ENCODE measurements at regions not wholly inside any gene's neighbourhood (a gene's known extent, or its start where the extent isn't known, plus 50 kb on each side); places are given as distances from the start of the nearest gene placed in this dataset.
"Not testable (repeated sequence)": the region's sequence is repeated elsewhere in the genome, so short reads cannot be mapped to it uniquely, and the experiment has no call there.

- no peak for DNase-seq
Measured at GRCh38 chr4:27908356-27908755, 1047.7 kb downstream of the STIM2 start.

GRCh38 chr4:27910227-27910626 lies 1049.6 kb downstream of the STIM2 start:
- no peak for DNase-seq

DNA sequence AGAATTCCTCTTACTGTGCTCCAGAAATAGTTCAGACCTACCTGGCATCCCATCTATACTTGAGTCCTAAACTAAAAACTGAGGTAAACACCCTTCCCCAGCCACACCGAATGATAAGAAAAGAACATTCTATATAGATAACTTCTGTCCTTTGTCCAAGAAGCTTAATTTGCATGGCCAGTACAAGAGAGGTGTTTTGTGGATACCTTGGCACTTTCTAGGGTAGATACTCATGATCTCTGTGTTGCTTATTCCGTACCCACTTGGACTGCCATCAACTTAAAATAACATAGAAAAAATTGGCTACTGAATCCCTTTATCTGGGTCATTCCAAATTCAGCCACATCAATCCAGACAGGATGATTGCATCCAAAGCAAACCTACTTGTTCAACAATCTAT lies 1050.4 kb downstream of the STIM2 start:
- no peak for DNase-seq

DNA sequence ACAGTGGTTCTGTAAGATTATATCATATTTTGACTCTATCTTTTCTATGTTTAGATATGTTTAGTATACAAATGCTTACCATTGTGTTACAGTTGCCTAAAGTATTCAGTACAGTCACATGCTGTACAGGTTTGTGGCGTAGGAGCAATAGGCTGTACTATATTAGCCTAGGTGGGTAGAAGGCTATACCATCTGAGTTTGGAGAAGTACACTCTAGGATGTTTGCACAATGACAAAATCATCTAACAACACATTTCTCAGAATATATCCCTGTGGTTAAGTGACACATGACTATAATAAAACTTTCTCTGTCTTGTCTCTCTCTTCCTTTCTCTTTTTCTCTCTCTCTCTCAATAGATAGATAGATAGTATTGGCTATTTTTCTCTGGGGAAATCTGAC lies 1053.1 kb downstream of the STIM2 start:
- DNase-seq, result no peak

DNA sequence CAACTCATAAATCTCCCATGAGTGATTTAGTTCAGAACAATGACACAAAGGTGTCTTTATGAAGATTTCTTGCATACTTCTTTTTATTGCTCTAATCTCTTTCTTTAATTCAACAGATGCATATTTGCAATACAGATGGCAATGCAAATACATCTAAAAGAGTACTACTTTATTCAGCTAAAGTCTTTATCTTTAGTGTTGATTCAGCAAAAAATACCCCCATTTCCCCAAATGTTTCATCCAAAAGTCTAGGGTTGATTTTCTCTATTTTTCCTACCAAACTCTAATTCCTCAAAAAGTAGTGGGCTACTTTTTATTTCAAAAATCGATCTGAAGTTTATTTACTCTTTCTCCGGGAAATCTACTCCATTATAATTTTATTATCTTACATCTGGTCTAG lies 1055.2 kb downstream of the STIM2 start:
- DNase-seq, result no peak

DNA sequence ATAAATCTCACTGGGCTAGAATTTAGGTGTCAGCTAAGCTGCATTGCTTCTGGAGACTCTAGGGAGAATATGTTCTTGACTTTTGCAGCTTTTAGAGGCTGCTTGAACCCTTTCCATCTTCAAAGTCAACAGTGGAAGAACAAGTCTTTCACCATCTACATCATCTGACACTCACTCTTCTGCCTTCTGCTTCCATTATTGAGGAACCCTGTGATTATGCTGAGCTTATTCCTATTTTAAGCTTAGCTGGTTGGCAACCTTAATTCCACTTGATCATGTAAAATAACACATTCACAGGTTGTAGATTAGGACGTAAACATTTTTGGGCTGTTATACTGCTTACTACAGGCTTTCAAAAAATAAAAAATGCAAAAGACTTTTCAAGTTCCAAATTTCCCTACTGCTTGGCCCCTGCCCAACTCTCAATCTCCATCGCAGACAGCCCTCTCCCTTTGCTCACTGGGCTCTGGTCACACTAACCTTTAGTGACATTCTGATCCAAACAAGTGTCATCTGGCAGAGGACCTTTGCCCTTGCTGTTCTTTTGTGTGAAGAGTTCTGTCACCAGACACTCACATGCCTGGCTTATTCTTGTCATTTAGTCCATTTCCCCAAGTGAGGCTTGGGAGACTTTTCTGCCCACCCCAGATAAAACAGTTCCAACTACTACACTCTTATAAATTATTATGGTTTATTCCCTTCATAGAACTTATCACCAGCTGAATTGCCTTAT lies 1056.0 kb downstream of the STIM2 start:
- DNase-seq, result no peak

DNA sequence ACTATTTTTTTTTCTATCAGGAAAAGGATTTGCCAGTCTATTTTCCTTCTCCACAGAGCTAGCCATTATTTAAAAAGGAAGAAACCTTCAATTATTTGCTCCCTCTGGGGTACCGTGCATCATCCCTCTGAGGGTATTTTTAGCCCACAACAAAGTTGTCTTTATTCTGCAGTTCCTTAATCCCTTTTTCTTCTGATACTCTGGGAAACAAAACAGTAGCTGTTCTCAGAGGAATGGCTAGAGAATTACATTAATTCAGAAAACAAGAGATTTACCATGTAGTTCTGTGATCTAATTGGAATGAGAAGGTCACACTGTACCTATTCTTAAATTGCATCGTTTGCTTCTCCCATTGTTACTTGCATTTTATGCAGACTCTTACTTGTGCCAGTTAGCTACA lies 1056.7 kb downstream of the STIM2 start:
- no peak for DNase-seq

- no peak for DNase-seq
Measured at GRCh38 chr4:27921231-27921630, 1060.6 kb downstream of the STIM2 start.

DNA sequence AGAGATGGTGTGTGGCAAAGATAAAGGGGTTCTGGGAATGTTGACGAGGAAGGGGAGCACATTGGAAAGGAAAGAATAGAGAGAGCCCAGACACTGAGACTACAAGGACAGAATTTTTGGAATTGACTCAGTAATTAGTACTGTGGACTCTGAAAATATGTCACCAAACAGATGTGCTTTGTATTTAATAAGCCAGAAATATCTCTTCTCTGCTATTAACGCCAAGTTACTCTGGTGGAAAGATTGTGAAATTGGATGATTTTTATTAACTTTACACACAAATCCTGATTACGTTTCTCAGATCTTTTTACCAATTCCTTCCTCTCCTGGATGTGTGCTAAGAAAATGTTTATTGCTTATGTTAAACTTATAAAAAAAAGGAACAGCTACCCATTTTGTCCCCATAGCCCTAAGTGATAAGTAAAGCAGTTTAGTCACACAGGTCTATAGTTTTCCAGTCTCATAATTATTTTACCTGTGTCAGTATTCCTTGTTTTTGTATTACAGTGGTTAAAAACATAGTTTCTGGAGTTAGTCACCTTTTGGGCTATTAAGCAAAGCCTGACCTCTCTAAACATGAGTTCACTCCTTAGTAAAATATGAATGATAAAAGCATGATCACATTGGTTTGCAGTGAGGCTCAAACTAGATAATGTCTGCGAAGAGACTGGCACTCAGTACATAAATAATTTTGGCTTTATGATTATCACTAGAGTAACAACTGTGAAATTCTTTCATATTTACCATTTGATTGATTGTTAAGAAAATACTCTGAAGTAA lies 1068.3 kb downstream of the STIM2 start:
- no peak for DNase-seq

DNA sequence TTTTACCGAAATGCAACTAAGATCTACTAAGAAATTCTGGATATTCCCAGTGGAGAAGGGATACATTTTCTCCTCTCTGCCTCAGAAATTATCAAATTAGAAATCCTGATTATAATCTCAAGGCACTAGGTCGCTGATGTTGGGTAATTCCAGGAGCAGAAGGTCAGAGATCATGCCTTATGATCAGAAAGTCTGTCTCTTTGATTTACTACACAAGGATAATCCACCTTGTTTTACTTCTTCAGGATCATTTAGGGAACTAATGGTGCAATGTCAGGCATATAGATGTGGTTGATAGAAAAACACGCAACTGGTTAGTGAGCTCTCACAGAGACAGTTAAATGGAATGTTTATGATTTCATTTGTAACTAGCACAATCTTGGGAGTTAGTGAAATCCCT lies 1069.7 kb downstream of the STIM2 start:
- DNase-seq, result no peak

DNA sequence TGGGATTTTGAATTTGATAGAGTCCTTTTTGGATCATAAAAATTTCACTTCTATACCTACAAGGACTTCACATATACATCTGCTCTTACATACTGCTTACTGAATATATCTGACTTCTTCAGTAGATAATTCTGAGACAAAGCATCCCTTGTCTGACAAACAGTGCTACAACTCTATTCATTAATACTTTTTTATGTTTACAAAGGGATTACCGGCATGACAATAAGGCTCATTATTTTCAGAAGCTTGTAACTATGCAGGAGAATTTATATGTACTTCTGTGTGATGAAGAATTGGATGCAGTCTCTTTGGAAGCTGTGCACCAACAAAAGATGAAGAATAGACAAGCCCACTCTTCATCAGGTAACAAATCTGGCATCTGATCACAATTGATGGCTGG lies 1070.3 kb downstream of the STIM2 start:
- DNase-seq, result no peak

DNA sequence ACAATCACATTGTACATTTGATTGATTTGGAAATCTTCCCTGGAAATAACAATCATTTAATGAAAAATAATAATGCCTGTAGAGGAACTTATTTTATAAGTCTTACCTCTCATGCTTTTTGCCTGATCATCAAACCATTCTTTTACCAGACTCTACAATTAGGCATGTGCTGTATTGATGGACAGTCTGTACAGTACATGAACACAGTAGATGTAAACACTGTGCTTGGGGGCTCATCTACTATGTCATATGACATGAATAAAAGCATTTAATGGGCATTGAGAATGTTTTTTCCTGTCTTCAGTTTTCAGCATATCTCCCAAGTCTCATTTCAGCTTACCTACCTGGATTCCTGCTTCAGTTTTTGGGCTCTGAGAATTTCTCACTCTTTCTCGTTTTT lies 1070.9 kb downstream of the STIM2 start:
- no peak for DNase-seq

DNA sequence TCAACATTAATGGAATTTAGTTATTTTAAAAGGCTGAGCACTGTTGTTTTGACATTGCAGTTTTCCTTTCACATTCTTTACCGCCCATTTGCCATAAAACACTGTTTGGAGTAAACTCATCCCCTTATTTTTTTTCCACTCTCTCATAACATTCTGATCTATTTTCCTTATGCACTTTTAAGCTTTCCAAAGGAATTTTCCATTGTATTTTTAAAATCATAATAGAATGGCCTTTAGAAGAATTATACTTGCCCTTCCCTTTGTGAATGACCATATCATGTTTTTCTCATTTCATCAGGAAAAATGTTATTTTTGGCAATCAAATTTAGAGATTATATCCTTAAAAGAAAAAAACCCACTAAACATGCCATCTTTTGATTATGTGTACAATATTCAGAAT lies 1074.2 kb downstream of the STIM2 start:
- no peak for DNase-seq

- DNase-seq, result no peak
Measured at GRCh38 chr4:27946799-27947198, 1086.2 kb downstream of the STIM2 start.

DNA sequence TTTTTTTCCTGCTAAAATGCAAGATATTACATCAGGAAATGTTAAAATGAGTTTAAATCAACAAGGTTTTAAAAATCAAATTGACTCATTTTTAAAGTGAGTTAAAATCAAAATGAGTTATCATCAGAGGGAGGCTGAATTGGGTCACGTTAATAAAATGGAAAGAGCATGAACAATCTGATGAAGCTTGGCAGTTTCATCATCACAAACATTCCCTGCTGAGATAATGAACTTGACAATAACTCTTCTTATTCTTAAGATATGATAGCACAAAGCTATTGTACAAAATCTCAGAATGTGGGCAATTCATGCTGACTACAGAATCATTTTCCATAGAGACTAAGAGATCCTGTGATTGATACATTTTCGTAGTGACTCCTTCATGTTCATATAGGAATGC lies 1086.7 kb downstream of the STIM2 start:
- DNase-seq, result no peak

DNA sequence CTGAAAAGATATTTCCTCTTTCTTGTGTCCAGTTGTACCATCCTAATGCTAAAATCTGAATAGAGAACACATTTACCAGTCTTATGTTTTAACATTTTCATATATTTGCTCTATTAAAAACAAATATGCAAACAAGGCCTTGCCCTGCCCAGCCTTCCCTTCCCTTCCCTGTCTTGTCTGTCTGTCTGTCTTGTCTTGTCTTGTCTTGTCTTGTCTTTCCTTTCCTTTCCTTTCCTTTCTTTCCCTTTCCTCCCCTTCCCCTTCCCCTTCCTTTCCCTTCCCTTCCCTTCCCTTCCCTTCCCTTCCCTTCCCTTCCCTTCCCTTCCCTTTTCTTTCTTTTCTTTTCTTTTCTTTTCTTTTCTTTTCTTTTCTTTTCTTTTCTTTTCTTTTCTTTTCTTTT lies 1103.5 kb downstream of the STIM2 start:
- no peak for DNase-seq

GRCh38 chr4:27966664-27967063 lies 1106.0 kb downstream of the STIM2 start:
- DNase-seq, result no peak

- DNase-seq, result no peak
Measured at GRCh38 chr4:27973056-27973455, 1112.4 kb downstream of the STIM2 start.

GRCh38 chr4:27973700-27974099 lies 1113.1 kb downstream of the STIM2 start:
- no peak for DNase-seq

DNA sequence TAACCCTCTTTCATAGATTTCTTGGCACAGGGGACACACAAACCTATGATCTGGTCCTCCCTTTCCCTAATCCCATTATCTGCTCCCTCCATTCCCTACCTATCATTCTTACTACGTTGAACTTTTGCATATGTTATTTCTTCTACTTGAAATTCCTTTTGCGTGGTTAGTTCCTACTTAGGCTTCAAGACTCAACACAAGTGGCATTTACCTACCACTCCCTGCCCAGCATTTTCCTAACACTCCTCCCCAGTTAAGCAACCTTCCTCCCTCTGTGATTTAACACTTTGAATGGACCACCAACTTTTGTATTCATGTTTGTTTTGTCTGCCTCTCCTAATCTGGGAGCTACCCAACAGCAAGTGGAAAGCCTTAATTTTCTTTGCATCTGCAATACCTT lies 1113.7 kb downstream of the STIM2 start:
- DNase-seq, result no peak

DNA sequence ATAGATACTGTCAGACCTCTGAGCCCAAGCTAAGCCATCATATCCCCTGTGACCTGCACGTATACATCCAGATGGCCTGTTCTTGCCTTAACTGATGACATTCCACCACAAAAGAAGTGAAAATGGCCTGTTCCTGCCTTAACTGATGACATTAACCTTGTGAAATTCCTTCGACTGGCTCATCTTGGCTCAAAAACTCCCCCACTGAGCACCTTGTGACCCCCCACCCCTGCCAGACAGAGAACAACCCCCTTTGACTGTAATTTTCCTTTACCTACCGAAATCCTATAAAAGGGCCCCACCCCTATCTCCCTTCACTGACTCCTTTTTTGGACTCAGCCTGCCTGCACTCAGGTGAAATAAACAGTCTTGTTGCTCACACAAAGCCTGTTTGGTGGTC lies 1114.2 kb downstream of the STIM2 start:
- DNase-seq, result not testable (repeated sequence)

GRCh38 chr4:27978427-27979109 lies 1117.9 kb downstream of the STIM2 start:
- not testable (repeated sequence) for DNase-seq

GRCh38 chr4:27985522-27985921 lies 1124.9 kb downstream of the STIM2 start:
- no peak for DNase-seq

- DNase-seq, result no peak
Measured at GRCh38 chr4:27986476-27986875, 1125.8 kb downstream of the STIM2 start.

Measured in stimulated activated CD8-positive, alpha-beta memory T cell treated with anti-CD3 and anti-CD28 coated beads, Interleukin-4, amount 100 ng/mL, for 48 hours (primary cell).